ENCODE measurements at regions not wholly inside any gene's neighbourhood (a gene's known extent, or its start where the extent isn't known, plus 50 kb on each side); places are given as distances from the start of the nearest gene placed in this dataset.

DNA sequence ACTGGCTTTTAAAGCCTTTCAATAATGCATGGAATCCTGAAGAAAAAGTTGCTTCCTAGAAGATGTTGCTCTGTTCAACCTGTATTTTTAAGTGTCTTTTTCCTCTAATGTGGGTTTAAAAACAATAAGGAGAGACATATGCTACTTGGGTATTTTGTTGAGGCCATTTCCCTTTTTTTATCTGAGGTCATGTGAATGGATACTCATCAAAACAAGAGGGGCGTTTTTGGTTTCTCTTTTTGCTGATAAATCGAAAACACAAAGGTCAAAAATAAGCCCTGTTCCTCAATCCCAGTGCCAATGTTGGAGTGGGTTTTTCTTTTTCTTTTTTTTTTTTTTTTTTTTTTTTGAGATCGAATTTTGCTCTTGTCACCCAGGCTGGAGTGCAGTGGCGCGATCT is 468.0 kb upstream of the RBFOX1 start:
- no peaks in the 10 kb centered on the region for H3K36me3 ChIP-seq (ENCODE audit: control insufficient read depth, insufficient read depth, low read length)
- no peak overlapping the region for H3K27ac ChIP-seq (ENCODE audit: insufficient read depth, low read length, poor library complexity, severe bottlenecking)
- Mint-ChIP-seq H3K27me3 (no peaks in the 10 kb centered on the region), H3K36me3 (no peaks in the 10 kb centered on the region), H3K4me3 (peak overlapping the region in 1 of 4 donors; percentile 7), H3K9me3 (peaks cover 4 to 24% (median 8%) of the 10 kb centered on the region in 7 donors), H3K27ac (no peak overlapping the region), H3K4me1 (no peaks in the 10 kb centered on the region)
- no peaks in the 10 kb centered on the region for H3K4me1 ChIP-seq (ENCODE audit: control insufficient read depth, insufficient read depth, low read length, poor library complexity, severe bottlenecking)
- ATAC-seq (ENCODE audit: low read depth in 2 of 2) (no peak), DNase-seq (no peak)
- H3K4me3 ChIP-seq (ENCODE audit: low read depth, low read length): no peak overlapping the region
- no peaks in the 10 kb centered on the region for H3K27me3 ChIP-seq (ENCODE audit: control insufficient read depth, insufficient read depth, low read length)
- peaks cover 3 to 14% of the 10 kb centered on the region in 2 experiments for H3K9me3 ChIP-seq (ENCODE audit: control insufficient read depth in 2 of 2, low read length in 2 of 2)

DNA sequence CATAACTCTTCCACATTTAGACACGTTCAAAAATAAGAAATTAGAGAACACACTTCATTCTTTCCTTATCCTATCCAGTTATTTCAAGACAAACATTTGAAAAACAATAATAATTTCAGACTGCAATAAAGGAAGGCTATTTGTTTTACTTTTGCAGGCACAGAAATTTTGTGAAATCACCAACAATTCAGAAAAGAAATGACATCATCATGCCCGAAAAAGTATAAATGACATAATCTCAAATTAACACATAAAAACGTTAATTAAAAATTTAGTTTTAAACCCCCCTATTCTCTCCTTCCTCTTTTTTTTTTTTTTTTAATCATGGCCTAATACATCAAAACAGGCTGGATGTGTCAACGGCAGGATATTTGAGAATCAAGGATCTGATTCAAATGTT is 468.4 kb upstream of the RBFOX1 start:
- H3K36me3 ChIP-seq (ENCODE audit: control insufficient read depth, insufficient read depth, low read length): no peaks in the 10 kb centered on the region
- H3K9me3 ChIP-seq (ENCODE audit: control insufficient read depth in 2 of 2, low read length in 2 of 2): peaks cover 3 to 14% of the 10 kb centered on the region in 2 experiments
- H3K27ac ChIP-seq (ENCODE audit: insufficient read depth, low read length, poor library complexity, severe bottlenecking): no peak overlapping the region
- H3K4me1 Mint-ChIP-seq: no peaks in the 10 kb centered on the region
- no peaks in the 10 kb centered on the region for H3K27me3 Mint-ChIP-seq
- ATAC-seq (ENCODE audit: low read depth in 2 of 2) (no peak), DNase-seq (no peak)
- no peak overlapping the region for H3K27ac Mint-ChIP-seq
- no peaks in the 10 kb centered on the region for H3K36me3 Mint-ChIP-seq
- no peaks in the 10 kb centered on the region for H3K27me3 ChIP-seq (ENCODE audit: control insufficient read depth, insufficient read depth, low read length)
- peak overlapping the region in 1 of 4 donors; percentile 7 for H3K4me3 Mint-ChIP-seq
- H3K9me3 Mint-ChIP-seq: peaks cover 4 to 27% (median 8%) of the 10 kb centered on the region in 7 donors
- H3K4me1 ChIP-seq (ENCODE audit: control insufficient read depth, insufficient read depth, low read length, poor library complexity, severe bottlenecking): no peaks in the 10 kb centered on the region
- H3K4me3 ChIP-seq (ENCODE audit: low read depth, low read length): no peak overlapping the region

DNA sequence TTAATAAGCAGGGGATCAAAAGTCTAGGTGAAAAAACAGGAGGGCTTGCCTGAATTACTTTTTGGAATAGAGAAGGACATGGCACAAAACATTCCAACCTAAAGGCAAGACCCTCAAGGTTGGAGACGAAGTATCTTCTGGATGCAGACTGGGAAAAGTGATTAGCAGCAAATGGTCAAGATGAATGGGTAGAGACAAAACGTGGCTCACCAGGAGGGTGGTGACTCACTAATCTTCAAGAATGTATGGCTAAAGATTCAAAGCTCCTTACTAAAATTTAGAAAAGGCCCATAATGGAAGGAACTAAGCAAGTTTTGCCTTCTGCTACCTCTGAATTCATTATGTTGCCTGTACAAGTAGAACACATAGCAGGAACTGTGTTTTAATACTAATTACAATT is 469.5 kb upstream of the RBFOX1 start:
- Histone ChIP-seq H3K4me1 (ENCODE audit: control insufficient read depth, insufficient read depth, low read length, poor library complexity, severe bottlenecking) (no peaks in the 10 kb centered on the region), H3K27ac (ENCODE audit: insufficient read depth, low read length, poor library complexity, severe bottlenecking) (no peak overlapping the region), H3K4me3 (ENCODE audit: low read depth, low read length) (no peak overlapping the region), H3K36me3 (ENCODE audit: control insufficient read depth, insufficient read depth, low read length) (no peaks in the 10 kb centered on the region), H3K27me3 (ENCODE audit: control insufficient read depth, insufficient read depth, low read length) (no peaks in the 10 kb centered on the region), H3K9me3 (ENCODE audit: control insufficient read depth in 2 of 2, low read length in 2 of 2) (peaks cover 3 to 14% of the 10 kb centered on the region in 2 experiments)
- Mint-ChIP-seq H3K36me3 (no peaks in the 10 kb centered on the region), H3K4me3 (no peak overlapping the region), H3K27ac (no peak overlapping the region), H3K4me1 (no peaks in the 10 kb centered on the region), H3K27me3 (no peaks in the 10 kb centered on the region), H3K9me3 (peaks cover 4 to 27% (median 7%) of the 10 kb centered on the region in 7 donors)
- ATAC-seq (ENCODE audit: low read depth in 2 of 2) (no peak), DNase-seq (no peak)

DNA sequence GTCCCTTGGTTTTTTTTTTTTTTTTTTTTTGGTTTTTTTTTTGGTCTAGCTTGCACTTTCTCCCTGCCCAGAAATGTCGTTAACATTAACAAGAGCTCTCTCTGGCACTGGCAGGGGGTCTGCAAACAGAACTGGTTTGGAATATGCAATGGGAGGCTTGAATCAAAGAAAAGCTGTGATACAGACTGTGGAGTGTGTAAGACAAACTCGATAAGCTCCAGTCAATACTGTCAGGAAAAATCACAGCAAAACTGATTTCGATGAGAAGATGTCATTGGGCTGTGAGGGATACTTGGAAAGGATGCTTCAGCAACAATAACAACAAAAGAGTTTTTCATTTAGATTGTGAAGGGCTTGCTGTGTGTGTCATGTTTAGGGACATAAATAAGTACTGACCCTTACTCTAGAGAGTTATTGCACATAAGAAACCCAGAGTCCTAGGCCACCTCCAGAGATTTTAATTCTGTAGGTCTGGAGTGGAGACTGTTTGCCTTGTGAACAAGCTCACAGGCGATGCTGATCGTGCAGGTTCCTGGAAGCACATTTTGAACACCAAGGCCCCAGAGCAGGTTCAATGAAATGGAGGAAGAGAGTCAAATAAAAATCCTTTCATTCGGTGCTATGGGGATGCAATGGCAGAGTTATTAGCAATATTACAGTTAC is 470.7 kb upstream of the RBFOX1 start:
- Histone ChIP-seq H3K9me3 (ENCODE audit: control insufficient read depth in 2 of 2, low read length in 2 of 2) (peaks cover 1 to 11% of the 10 kb centered on the region in 2 experiments), H3K27me3 (ENCODE audit: control insufficient read depth, insufficient read depth, low read length) (no peaks in the 10 kb centered on the region), H3K27ac (ENCODE audit: insufficient read depth, low read length, poor library complexity, severe bottlenecking) (no peak overlapping the region), H3K4me1 (ENCODE audit: control insufficient read depth, insufficient read depth, low read length, poor library complexity, severe bottlenecking) (no peaks in the 10 kb centered on the region), H3K4me3 (ENCODE audit: low read depth, low read length) (no peak overlapping the region), H3K36me3 (ENCODE audit: control insufficient read depth, insufficient read depth, low read length) (no peaks in the 10 kb centered on the region)
- Mint-ChIP-seq H3K9me3 (peaks cover 4 to 27% (median 6%) of the 10 kb centered on the region in 7 donors), H3K27me3 (no peaks in the 10 kb centered on the region), H3K4me3 (no peak overlapping the region), H3K36me3 (no peaks in the 10 kb centered on the region), H3K27ac (no peak overlapping the region), H3K4me1 (no peaks in the 10 kb centered on the region)
- DNase-seq: no peak
- no peak for ATAC-seq (ENCODE audit: low read depth in 2 of 2)

DNA sequence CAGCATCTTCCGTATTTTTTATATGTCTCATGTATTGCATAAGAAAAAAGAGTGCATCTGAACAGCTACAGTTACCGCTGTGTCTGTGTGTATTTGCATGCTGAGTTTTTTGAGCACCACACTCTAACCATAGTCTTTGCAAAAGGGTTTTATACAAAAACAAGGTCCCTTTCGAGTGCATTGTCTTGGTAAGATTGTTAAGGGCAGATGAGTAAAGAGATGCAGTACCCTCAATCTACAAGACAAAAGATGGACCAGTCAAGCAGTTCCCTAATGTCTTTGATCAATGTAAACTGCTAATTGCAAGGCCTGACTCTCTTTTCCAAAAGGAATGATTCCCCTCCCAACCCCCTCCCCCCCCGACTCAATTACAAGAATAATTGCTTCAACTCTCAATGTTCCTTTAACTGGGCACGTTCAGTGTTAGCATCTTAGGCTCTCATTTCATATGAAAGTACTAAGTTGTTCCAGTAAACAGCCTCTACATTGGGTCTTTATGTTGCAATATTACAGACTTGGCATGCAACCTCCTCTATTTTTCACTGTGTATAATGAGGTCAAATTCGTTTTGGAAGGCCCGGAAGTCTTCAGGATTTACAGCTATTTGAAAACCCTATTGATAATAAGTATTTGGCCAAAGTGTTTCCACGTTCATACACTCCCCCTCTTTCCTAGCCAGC is 471.4 kb upstream of the RBFOX1 start:
- H3K36me3 ChIP-seq (ENCODE audit: control insufficient read depth, insufficient read depth, low read length): no peaks in the 10 kb centered on the region
- H3K36me3 Mint-ChIP-seq: no peaks in the 10 kb centered on the region
- H3K9me3 Mint-ChIP-seq: peaks cover 4 to 30% (median 7%) of the 10 kb centered on the region in 7 donors
- H3K4me3 ChIP-seq (ENCODE audit: low read depth, low read length): no peak overlapping the region
- H3K27ac ChIP-seq (ENCODE audit: insufficient read depth, low read length, poor library complexity, severe bottlenecking): no peak overlapping the region
- H3K27me3 Mint-ChIP-seq: no peaks in the 10 kb centered on the region
- no peaks in the 10 kb centered on the region for H3K27me3 ChIP-seq (ENCODE audit: control insufficient read depth, insufficient read depth, low read length)
- no peaks in the 10 kb centered on the region for H3K4me1 Mint-ChIP-seq
- H3K9me3 ChIP-seq (ENCODE audit: control insufficient read depth in 2 of 2, low read length in 2 of 2): peaks cover 1 to 10% of the 10 kb centered on the region in 2 experiments
- H3K4me1 ChIP-seq (ENCODE audit: control insufficient read depth, insufficient read depth, low read length, poor library complexity, severe bottlenecking): no peaks in the 10 kb centered on the region
- ATAC-seq (ENCODE audit: low read depth in 2 of 2) (no peak), DNase-seq (no peak)
- no peak overlapping the region for H3K27ac Mint-ChIP-seq
- no peak overlapping the region for H3K4me3 Mint-ChIP-seq

DNA sequence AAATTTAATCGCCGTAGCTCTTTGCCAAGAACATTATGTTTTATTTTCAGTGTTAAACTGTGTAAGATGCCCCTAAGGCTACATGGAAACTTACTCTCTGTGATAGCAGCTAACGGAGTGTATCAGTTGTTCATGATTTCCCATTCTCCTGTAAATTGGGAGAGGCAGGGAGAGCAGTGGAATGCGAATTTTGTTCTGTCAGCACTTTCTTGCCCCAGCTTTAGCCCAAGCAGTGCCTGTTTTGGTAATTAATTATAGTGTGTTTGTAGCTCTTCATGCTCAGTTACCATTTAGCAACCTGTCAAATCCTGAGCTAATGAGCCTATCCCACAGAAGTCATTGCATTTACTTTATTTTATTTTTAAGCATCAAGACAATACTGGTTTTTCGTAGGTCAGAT is 475.1 kb upstream of the RBFOX1 start:
- DNase-seq: no peak
- H3K4me3 ChIP-seq (ENCODE audit: low read depth, low read length): no peak overlapping the region
- Mint-ChIP-seq H3K36me3 (no peaks in the 10 kb centered on the region), H3K4me1 (no peaks in the 10 kb centered on the region), H3K4me3 (no peak overlapping the region), H3K27me3 (no peaks in the 10 kb centered on the region), H3K9me3 (peaks cover 4 to 23% (median 9%) of the 10 kb centered on the region in 7 donors), H3K27ac (no peak overlapping the region)
- no peak for ATAC-seq (ENCODE audit: low read depth in 2 of 2)
- no peaks in the 10 kb centered on the region for H3K36me3 ChIP-seq (ENCODE audit: control insufficient read depth, insufficient read depth, low read length)
- H3K9me3 ChIP-seq (ENCODE audit: control insufficient read depth in 2 of 2, low read length in 2 of 2): peaks cover 0 to 10% of the 10 kb centered on the region in 2 experiments
- no peaks in the 10 kb centered on the region for H3K27me3 ChIP-seq (ENCODE audit: control insufficient read depth, insufficient read depth, low read length)
- H3K4me1 ChIP-seq (ENCODE audit: control insufficient read depth, insufficient read depth, low read length, poor library complexity, severe bottlenecking): no peaks in the 10 kb centered on the region
- no peak overlapping the region for H3K27ac ChIP-seq (ENCODE audit: insufficient read depth, low read length, poor library complexity, severe bottlenecking)

DNA sequence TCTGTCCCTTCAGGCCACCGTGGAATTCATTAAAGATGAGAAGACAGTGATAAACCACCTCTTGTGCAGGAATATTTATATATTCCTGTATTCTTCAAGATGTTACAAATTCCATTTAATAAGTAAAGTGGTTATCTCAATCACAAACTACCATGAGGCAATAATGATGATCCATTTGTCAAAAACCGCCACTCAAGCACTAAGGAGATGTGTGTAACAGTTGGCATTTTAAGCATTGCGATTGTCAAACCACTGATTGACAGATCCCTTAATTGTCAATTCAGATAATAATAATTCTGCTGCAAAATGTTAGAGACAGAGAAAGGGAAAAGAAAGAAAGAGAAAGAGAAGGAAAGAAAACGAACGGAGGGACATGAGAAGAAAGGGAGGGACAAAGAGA is 476.1 kb upstream of the RBFOX1 start:
- H3K4me1 Mint-ChIP-seq: no peaks in the 10 kb centered on the region
- Histone ChIP-seq H3K27ac (ENCODE audit: insufficient read depth, low read length, poor library complexity, severe bottlenecking) (no peak overlapping the region), H3K27me3 (ENCODE audit: control insufficient read depth, insufficient read depth, low read length) (no peaks in the 10 kb centered on the region), H3K9me3 (ENCODE audit: control insufficient read depth in 2 of 2, low read length in 2 of 2) (peaks cover 0 to 10% of the 10 kb centered on the region in 2 experiments), H3K36me3 (ENCODE audit: control insufficient read depth, insufficient read depth, low read length) (no peaks in the 10 kb centered on the region), H3K4me1 (ENCODE audit: control insufficient read depth, insufficient read depth, low read length, poor library complexity, severe bottlenecking) (no peaks in the 10 kb centered on the region), H3K4me3 (ENCODE audit: low read depth, low read length) (no peak overlapping the region)
- H3K27ac Mint-ChIP-seq: no peak overlapping the region
- peaks cover 4 to 25% (median 9%) of the 10 kb centered on the region in 7 donors for H3K9me3 Mint-ChIP-seq
- no peaks in the 10 kb centered on the region for H3K36me3 Mint-ChIP-seq
- H3K4me3 Mint-ChIP-seq: no peak overlapping the region
- ATAC-seq (ENCODE audit: low read depth in 2 of 2): no peak
- DNase-seq: no peak
- H3K27me3 Mint-ChIP-seq: no peaks in the 10 kb centered on the region

DNA sequence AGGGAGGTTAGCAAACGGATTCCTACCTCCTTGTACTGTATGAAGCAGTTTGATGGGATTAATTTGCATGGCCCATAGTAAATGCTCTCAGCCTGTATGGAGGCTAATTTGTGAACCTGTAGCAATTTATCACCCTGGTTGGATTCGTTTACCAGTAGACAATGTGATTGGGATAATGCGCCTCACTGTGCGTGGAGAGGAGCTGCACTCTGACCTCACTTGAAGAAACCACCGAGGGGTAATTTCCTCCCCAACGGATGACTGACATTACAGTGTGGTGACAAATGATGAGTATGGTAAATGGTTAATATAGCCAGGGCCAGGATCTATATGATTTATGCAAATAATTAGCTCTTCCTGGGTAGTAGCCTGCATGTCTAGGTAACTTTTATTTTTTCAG is 479.1 kb upstream of the RBFOX1 start:
- Mint-ChIP-seq H3K4me1 (no peaks in the 10 kb centered on the region), H3K36me3 (no peaks in the 10 kb centered on the region), H3K4me3 (no peak overlapping the region), H3K27me3 (no peaks in the 10 kb centered on the region), H3K9me3 (peaks cover 0 to 24% (median 10%) of the 10 kb centered on the region in 7 donors), H3K27ac (no peak overlapping the region)
- ATAC-seq (ENCODE audit: low read depth in 2 of 2) (no peak), DNase-seq (no peak)
- Histone ChIP-seq H3K27ac (ENCODE audit: insufficient read depth, low read length, poor library complexity, severe bottlenecking) (no peak overlapping the region), H3K9me3 (ENCODE audit: control insufficient read depth in 2 of 2, low read length in 2 of 2) (no peaks in the 10 kb centered on the region), H3K27me3 (ENCODE audit: control insufficient read depth, insufficient read depth, low read length) (no peaks in the 10 kb centered on the region), H3K4me3 (ENCODE audit: low read depth, low read length) (no peak overlapping the region), H3K36me3 (ENCODE audit: control insufficient read depth, insufficient read depth, low read length) (no peaks in the 10 kb centered on the region), H3K4me1 (ENCODE audit: control insufficient read depth, insufficient read depth, low read length, poor library complexity, severe bottlenecking) (no peaks in the 10 kb centered on the region)
